Natural killer cell (primary cell): ENCODE measurements at regions not wholly inside any gene's neighbourhood (a gene's known extent, or its start where the extent isn't known, plus 50 kb on each side); places are given as distances from the start of the nearest gene placed in this dataset.

Experiments
- ATAC-seq, 3 donors: fragments of 150-1000 bp in 2 of 3; fragments of 200-7000 bp in 1 of 3; cut with Tn5 transposase; 1 replicate in 1 of 3; 2 replicates in 2 of 3; pipeline ENCODE4 v1.10.0; 2021; ENCODE audit warnings: mild to moderate bottlenecking in 2 of 3, moderate library complexity in 2 of 3
- DNase-seq, 2 donors: peaks; one replicate each; pipeline versions ENCODE4 v3.0.0 to v3.0.0-alpha.2; 2013 to 2021; ENCODE audit warnings: mixed read lengths in 1 of 2
- H3K27ac ChIP-seq: one replicate; pipeline ENCODE4 v1.5.1; 2013; ENCODE audit warnings: mild to moderate bottlenecking, low read length
- H3K27me3 ChIP-seq: one replicate; pipeline ENCODE4 v1.6.1; 2013; ENCODE audit warnings: low read length; ENCODE audit not compliant: control insufficient read depth, insufficient read depth
- H3K36me3 ChIP-seq: one replicate; pipeline ENCODE4 v1.6.1; 2013; ENCODE audit warnings: low read length; ENCODE audit not compliant: control insufficient read depth, insufficient read depth
- H3K4me1 ChIP-seq: one replicate; pipeline ENCODE4 v1.6.1; 2013; ENCODE audit warnings: low read length; ENCODE audit not compliant: control insufficient read depth, insufficient read depth
- H3K4me3 ChIP-seq: one replicate; pipeline ENCODE4 v1.5.1; 2013; ENCODE audit warnings: low read length
- H3K9me3 ChIP-seq: one replicate; pipeline ENCODE4 v1.6.1; 2013; ENCODE audit warnings: low read length; ENCODE audit not compliant: control insufficient read depth, insufficient read depth
- H3K27ac Mint-ChIP-seq, 2 donors: one replicate each; pipeline ENCODE4 v1.8.0; 2022; ENCODE audit warnings: mild to moderate bottlenecking in 2 of 2, mixed read lengths in 2 of 2, moderate library complexity in 1 of 2
- H3K27me3 Mint-ChIP-seq, 2 donors: one replicate each; pipeline ENCODE4 v1.8.0; 2022; ENCODE audit warnings: low read depth in 2 of 2, mixed read lengths in 2 of 2
- H3K36me3 Mint-ChIP-seq: one replicate; pipeline ENCODE4 v1.8.0; 2022; ENCODE audit warnings: mixed read lengths
- H3K4me1 Mint-ChIP-seq, 2 donors: one replicate each; pipeline ENCODE4 v1.8.0; 2022; ENCODE audit warnings: mixed read lengths in 2 of 2
- H3K4me3 Mint-ChIP-seq: one replicate; pipeline ENCODE4 v1.8.0; 2022; ENCODE audit warnings: mild to moderate bottlenecking, moderate library complexity, mixed read lengths
- H3K9me3 Mint-ChIP-seq, 2 donors: one replicate each; pipeline ENCODE4 v1.8.0; 2022; ENCODE audit warnings: mixed read lengths in 2 of 2
- CTCF ChIP-seq: fragments of 200-600 bp; IDR thresholded peaks from one replicate; pipeline ENCODE4 v1.8.0; 2022; ENCODE audit warnings: antibody characterized with exemption
- WGBS: methylation state at CpG from one replicate; pipeline ENCODE4 v1.1.7; 2013; ENCODE audit warnings: missing lambda C conversion rate; ENCODE audit not compliant: insufficient coverage; 5-methylcytosine and 5-hydroxymethylcytosine counted together
- intact Hi-C: fragments of 100-400 bp; cut with micrococcal nuclease; formaldehyde crosslinking; loops from one replicate; pipeline ENCODE4 v1.14.2; 2022

- no peaks in the 10 kb centered on the region for H3K36me3 ChIP-seq
- Mint-ChIP-seq H3K36me3 (no peaks in the 10 kb centered on the region), H3K27ac (no peak overlapping the region), H3K9me3 (peaks cover 0 to 3% of the 10 kb centered on the region in 2 donors), H3K4me1 (no peaks in the 10 kb centered on the region), H3K4me3 (no peak overlapping the region), H3K27me3 (peaks cover 9% of the 10 kb centered on the region in 2 donors)
- no peaks in the 10 kb centered on the region for H3K27me3 ChIP-seq
- ATAC-seq (no peak), DNase-seq (no peak)
- TF ChIP-seq CTCF: no peak
- intact Hi-C loops: no loop called here
- no peaks in the 10 kb centered on the region for H3K9me3 ChIP-seq
- H3K4me1 ChIP-seq: no peaks in the 10 kb centered on the region
- 85% methylated on average over 7 of the region's 7 CpGs for WGBS
- no peak overlapping the region for H3K4me3 ChIP-seq
- H3K27ac ChIP-seq: no peak overlapping the region
These were observed 360.3 kb upstream of the ZNF507 start for GRCh38 chr19:31985001-31985605.

- 33% methylated on average over 1 of the region's 1 CpG for WGBS
These were observed 358.5 kb upstream of the ZNF507 start for GRCh38 chr19:31986951-31987350.

GRCh38 chr19:31988256-31988655, 357.2 kb upstream of the ZNF507 start:
- intact Hi-C loops: no loop called here
- no peak for TF ChIP-seq CTCF
- H3K27me3 ChIP-seq: no peaks in the 10 kb centered on the region
- no peaks in the 10 kb centered on the region for H3K9me3 ChIP-seq
- no peak overlapping the region for H3K4me3 ChIP-seq
- peaks cover 9 to 12% of the 10 kb centered on the region in 2 donors for H3K27me3 Mint-ChIP-seq
- H3K27ac ChIP-seq: no peak overlapping the region
- no peak overlapping the region for H3K4me3 Mint-ChIP-seq
- H3K27ac Mint-ChIP-seq: no peak overlapping the region
- H3K4me1 Mint-ChIP-seq: no peaks in the 10 kb centered on the region
- ATAC-seq: no peak
- H3K36me3 Mint-ChIP-seq: no peaks in the 10 kb centered on the region
- no peaks in the 10 kb centered on the region for H3K4me1 ChIP-seq
- no peak for DNase-seq
- no peaks in the 10 kb centered on the region for H3K36me3 ChIP-seq
- WGBS: 85% methylated on average over 2 of the region's 2 CpGs
- peaks cover 0 to 3% of the 10 kb centered on the region in 2 donors for H3K9me3 Mint-ChIP-seq

More at GRCh38 chr19:31986951-31987350, 358.5 kb upstream of the ZNF507 start:
- Mint-ChIP-seq H3K27me3 (peaks cover 9 to 12% of the 10 kb centered on the region in 2 donors), H3K4me1 (no peaks in the 10 kb centered on the region), H3K9me3 (peaks cover 0 to 3% of the 10 kb centered on the region in 2 donors), H3K36me3 (no peaks in the 10 kb centered on the region), H3K4me3 (no peak overlapping the region), H3K27ac (no peak overlapping the region)
- no peak overlapping the region for H3K27ac ChIP-seq
- intact Hi-C loops: no loop called here
- TF ChIP-seq CTCF: no peak
- no peak overlapping the region for H3K4me3 ChIP-seq
- no peaks in the 10 kb centered on the region for H3K9me3 ChIP-seq
- no peak for DNase-seq
- ATAC-seq: no peak
- no peaks in the 10 kb centered on the region for H3K36me3 ChIP-seq
- H3K27me3 ChIP-seq: no peaks in the 10 kb centered on the region
- no peaks in the 10 kb centered on the region for H3K4me1 ChIP-seq
